ENCODE measurements at regions not wholly inside any gene's neighbourhood (a gene's known extent, or its start where the extent isn't known, plus 50 kb on each side); places are given as distances from the start of the nearest gene placed in this dataset.

DNA sequence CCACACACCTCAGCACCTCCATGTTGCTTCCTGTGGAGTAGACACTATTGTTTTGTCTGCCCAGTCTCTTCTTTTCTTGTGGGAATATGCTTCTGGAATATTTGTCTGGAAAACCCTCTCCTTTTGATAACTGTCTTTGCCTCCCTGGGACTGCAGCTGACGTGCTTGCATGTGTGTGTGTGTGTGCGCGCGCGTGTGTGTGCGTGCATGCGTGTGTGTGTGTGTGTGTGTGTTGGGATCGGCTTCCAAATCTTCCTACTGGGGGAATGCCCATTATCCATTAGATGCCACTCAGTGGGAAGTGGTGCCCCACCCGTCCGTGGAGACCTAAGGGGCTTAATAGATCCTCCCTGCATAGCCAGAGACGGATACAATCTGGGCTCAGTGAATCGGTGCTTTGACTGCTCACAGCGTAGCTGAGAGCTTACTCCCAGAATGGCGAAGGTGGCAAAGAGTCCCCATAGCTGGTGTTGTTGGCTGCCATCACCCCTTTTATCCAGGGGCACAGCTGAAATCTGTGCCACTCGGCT, 86.9 kb downstream of the RRM2 start (continued):
- TF ChIP-seq CHD1 (IDR thresholded peaks at IDR 0.05; ENCODE audit: low read length): no peak

DNA sequence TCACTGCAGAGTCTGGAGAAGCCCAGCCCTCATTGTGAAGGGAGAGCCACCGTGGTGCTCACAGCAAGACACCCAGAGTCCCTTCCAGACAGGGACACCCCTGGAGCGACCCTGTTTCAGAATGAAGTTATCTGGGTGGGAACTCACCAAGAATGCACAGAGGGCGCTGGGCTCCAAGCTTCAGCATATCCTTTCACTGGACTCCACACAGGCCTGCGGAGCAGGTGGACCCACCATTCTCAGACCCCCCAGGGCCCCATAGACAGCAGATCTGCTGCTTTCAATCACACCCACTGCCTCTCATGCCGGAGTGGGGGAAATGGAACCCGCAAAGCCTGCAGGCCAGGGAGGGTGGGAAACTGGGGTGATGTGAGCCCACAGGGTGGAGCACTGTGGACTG, 87.8 kb downstream of the RRM2 start:
- ChIA-PET CTCF (ENCODE audit: low intra/inter-chr PET ratio) (no interaction called here), POLR2A (interaction anchor here (0.6 kb wide), 1 partner anchor 17 kb away, joined by 3 read pairs; no protein-coding TSS in a partner anchor)
- ATAC-seq (no peak), FAIRE-seq (no peak), DNase-seq (ENCODE audit: extremely low read depth in 1 of 4, low spot score in 3 of 4) (no peak)
- peaks cover 0 to 4% of the 10 kb centered on the region in 2 experiments; a peak in 3 of 5 replicates for H3K4me1 ChIP-seq (replicated peaks in 1 of 2; ENCODE audit: control insufficient read depth in 2 of 2, insufficient read depth in 2 of 2, low read length in 2 of 2)
- in situ Hi-C loops (cut with MboI): no loop called here
- intact Hi-C loops (cut with micrococcal nuclease): no loop called here
- TF ChIP-seq, protein P1, sequence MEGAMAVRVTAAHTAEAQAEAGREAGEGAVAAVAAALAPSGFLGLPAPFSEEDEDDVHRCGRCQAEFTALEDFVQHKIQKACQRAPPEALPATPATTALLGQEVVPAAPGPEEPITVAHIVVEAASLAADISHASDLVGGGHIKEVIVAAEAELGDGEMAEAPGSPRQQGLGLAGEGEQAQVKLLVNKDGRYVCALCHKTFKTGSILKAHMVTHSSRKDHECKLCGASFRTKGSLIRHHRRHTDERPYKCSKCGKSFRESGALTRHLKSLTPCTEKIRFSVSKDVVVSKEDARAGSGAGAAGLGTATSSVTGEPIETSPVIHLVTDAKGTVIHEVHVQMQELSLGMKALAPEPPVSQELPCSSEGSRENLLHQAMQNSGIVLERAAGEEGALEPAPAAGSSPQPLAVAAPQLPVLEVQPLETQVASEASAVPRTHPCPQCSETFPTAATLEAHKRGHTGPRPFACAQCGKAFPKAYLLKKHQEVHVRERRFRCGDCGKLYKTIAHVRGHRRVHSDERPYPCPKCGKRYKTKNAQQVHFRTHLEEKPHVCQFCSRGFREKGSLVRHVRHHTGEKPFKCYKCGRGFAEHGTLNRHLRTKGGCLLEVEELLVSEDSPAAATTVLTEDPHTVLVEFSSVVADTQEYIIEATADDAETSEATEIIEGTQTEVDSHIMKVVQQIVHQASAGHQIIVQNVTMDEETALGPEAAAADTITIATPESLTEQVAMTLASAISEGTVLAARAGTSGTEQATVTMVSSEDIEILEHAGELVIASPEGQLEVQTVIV (CRISPR knock-in tag; IDR thresholded peaks at IDR 0.05; ENCODE audit: borderline replicate concordance): no peak
- peak; percentile 7; the same call in 1 of the 2 replicates for TF ChIP-seq POLR2G (IDR thresholded peaks at IDR 0.05; ENCODE audit: low read depth, low read length)
- WGBS (ENCODE audit: insufficient coverage, low coverage, missing lambda C conversion rate): 79% methylated on average over 6 of the region's 6 CpGs
- H2AFZ ChIP-seq (ENCODE audit: low read depth, low read length): no peak overlapping the region
- no peaks in the 10 kb centered on the region for H3K27me3 ChIP-seq (ENCODE audit: control insufficient read depth in 2 of 2, insufficient read depth in 2 of 2, low read length in 2 of 2)
- no peaks in the 10 kb centered on the region for H3K9me3 ChIP-seq (replicated peaks; ENCODE audit: control insufficient read depth, insufficient read depth, low read depth, low read length)
- peak overlapping the region in 1 of 2 experiments; percentile 41; a peak in 1 of 4 replicates for H3K9ac ChIP-seq (ENCODE audit: insufficient read depth in 1 of 2, low read depth in 2 of 2, low read length in 2 of 2)
- BruUV-seq (replicated peaks): no TSS peak
- no peak overlapping the region for H3K4me3 ChIP-seq
- H3K4me2 ChIP-seq (ENCODE audit: insufficient read depth, low read length): no peak overlapping the region
- H3K27ac ChIP-seq (ENCODE audit: extremely low read depth, low read depth, low read length): no peak overlapping the region
- H3K9me1 ChIP-seq (ENCODE audit: control insufficient read depth, insufficient read depth, low read length): no peaks in the 10 kb centered on the region
- no peaks in the 10 kb centered on the region for H3K36me3 ChIP-seq (ENCODE audit: control insufficient read depth, insufficient read depth, low read length)
- H4K20me1 ChIP-seq (replicated peaks; ENCODE audit: control insufficient read depth, insufficient read depth, low read length): no peaks in the 10 kb centered on the region; the same call in 1 of the 2 replicates
- no peaks in the 10 kb centered on the region for H3K79me2 ChIP-seq (ENCODE audit: control insufficient read depth, insufficient read depth, low read length)

All from K562 (cell line).